LHCN-M2 (cell line): ENCODE measurements at regions not wholly inside any gene's neighbourhood (a gene's known extent, or its start where the extent isn't known, plus 50 kb on each side); places are given as distances from the start of the nearest gene placed in this dataset.
"Not testable (repeated sequence)": the region's sequence is repeated elsewhere in the genome, so short reads cannot be mapped to it uniquely, and the experiment has no call there.

Source experiments
- DNase-seq: peaks from one replicate; pipeline ENCODE4 v3.0.0-alpha.2; 2012; ENCODE audit warnings: low read depth

DNA sequence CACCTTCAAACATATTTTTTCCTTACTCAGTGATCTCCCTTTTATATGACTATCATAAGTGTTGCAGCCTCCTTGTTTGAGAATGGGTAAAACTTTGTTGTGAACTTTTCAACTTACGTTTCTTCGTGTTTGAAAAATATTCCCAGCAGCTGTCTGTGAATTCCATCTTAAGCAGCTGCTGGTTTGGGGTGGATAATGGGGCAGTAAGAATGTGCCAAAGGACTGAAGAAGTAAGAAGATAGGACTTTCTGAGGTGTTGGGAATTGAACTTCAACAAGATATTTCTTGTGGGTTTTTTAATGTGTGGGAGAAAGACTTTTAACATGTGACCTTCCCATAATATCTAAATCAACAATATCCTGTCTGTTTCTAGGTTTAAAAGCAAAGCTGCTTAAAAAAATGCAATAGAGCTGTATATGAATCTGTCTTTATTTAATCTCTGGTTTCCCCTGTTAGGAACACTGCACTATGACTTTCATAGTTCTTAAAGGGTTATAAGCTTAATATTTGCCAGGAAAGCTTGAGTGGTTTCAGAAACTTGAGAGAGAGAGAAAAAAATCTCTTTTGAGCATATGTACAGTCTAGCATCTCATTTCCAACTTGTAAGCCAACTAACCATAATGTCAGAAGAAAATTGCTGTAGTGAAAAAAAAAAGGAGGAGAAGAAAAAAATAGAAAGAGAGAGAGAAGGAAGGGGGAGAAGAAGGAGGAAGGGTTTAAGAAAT lies 1659.2 kb upstream of the FLRT2 start:
- peak; percentile 84 for DNase-seq

DNA sequence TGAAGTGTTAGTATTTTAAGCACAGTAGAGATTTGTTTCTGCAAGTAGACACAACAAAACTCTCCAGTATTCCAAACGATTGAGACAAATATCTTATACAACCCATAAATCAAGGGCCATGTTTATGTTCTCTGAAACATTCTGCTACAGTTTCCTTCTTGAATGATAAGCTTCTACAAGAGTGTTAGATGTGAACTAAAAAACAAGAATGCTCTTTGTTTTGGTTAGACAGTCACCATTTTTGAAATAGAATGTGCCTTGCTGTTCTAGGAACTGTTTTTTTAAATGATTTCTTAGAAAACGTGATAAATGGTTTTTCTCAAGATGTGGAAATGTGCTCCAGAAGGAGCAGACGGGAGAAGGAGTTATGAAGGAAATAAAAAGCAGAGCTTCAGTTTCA lies 1656.3 kb upstream of the FLRT2 start:
- no peak for DNase-seq

DNA sequence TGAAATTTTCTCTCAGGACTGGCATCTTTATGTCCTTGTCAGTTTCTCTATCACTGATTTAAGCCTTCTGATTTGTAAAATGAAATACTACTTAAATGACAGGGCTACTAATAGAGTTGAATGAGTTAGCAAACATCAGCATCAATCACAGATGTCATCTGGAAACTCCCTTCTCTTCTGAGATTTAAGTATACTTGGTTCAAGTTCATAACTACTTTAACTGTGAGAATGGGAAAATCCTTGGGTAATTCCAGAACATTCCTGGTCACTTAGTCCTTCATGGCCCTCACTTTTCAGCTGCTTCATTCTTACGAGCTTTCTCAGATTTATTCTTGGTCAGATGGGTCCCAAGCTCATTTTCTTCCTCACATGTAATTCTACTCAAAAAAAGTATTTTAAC lies 1655.3 kb upstream of the FLRT2 start:
- peak; percentile 78 for DNase-seq

DNA sequence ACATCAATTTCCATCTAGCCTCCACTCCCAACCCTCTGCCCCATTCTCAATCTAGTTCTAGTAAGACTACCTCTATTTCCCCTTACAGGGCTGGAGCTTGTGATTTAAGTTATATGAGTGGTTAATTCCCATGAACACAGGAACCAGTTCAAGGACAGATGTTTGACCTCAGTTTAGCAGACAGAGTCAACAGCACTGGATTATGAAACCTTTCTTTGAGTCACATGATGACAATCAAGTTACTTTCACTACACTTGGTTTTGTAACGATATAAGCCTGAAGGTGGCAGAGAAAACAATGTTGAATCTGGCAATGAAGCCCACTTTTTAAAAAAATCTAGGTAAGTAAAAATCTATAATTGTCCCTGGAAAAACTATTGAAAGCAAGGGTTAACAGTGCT lies 1646.2 kb upstream of the FLRT2 start:
- no peak for DNase-seq

DNA sequence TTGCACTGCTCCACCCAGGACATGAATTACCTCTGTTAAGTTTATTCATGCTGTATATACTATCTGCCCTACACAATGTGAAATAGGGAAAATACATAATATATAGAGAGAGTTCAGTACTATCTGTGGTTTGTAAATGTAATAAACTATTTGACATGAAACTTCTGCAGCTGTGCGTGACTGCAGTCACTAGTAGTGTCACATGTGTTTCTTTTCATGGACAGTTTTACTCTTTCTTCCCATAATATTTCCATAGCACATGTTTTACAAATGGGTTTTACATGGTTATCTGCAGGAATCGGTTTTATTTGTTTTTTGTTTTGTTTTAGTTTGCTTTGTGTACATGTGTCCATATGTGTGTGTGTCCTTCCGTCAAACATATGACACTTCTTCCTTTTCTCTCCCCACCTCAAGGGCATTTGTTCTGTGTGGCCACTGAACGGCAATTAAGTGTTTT lies 1644.1 kb upstream of the FLRT2 start:
- DNase-seq = no peak

DNA sequence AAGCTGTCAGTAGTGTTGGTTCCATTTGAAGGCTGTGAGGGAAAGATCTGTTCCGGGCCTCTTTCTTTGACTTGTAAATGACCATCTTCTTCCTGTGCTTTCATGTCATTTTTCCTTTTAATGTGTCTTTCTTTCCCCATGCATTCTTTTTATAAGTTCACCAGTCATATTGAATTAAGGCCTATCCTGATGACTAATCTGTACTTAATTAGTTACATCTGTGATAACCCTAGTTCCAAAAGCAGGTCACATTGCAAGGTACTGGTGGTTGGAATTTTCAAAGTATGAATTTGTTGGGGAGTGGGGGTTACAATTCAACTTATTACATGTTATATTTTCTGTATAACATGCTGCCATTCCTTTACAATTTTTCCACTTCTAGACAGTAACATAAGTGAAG lies 1642.1 kb upstream of the FLRT2 start:
- no peak for DNase-seq

DNA sequence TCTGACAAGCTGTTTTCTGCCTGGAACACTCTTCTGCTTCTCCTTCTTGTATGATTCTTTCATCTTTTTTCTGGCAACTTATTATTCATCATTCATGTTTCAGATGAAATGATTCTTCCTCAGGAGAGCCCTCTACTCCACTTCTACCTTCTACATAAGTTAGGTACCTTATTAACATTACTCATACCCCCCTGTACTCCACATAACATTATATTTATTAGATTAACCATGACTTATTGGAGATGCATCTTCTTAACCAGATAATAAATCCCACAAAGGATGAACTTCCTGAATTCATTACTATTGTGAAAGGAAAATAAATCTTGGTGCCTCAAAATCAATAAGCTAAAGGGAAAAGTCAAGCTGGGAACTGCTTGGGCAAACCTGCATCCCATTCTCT lies 1636.5 kb upstream of the FLRT2 start:
- no peak for DNase-seq

DNA sequence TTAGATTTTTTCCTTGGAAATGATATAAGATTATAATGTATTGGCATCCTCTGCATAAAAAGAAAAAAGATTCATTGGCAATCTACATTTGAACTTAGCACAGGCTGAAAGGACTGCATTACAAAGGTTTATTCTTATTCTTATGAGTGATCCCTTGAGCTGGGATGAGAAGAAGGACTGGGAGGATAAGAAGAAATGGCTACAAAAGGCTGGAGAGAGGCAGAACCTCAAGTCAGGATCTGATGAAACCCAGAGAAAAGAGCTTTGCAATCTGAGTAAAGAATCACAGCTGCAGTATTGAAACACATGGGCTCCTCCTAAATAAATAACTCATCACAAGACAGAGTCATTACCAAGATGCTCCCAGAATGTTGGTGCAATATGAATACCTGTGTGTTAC lies 1635.4 kb upstream of the FLRT2 start:
- no peak for DNase-seq

DNA sequence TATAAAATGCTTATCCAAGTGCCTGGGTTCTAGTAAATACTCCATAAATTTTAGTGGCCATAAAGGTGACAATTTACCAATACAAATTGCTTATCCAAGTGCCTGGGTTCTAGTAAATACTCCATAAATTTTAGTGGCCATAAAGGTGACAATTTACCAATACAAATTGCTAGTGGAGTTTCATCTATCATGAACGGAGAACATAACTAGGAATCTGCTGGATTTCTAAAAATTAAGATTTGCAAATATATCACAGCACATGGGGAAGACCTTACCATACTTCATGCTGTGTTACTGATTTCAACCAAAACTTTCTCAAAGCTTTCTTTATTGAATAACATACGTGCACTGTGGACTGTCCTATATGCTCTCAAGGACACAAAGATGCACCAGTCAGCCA lies 1631.4 kb upstream of the FLRT2 start:
- not testable (repeated sequence) for DNase-seq

DNA sequence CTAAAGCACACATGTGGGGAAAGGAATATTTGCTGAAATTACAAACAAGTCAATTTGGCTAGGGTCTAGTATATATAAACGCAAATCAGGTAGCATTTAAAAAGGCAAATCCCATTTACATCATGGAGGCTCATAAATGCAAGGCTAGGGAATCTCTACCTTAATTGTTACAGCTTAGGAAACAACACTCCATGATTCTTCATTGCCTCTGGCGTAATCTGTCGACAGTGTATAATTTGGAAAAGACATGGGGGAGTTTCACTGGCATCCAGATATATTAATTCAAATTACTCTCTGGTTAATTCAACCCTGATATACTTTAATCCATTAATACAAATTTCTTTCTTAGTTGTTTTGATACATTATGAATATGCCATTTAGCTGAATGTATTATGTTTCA lies 1630.2 kb upstream of the FLRT2 start:
- DNase-seq = no peak

DNA sequence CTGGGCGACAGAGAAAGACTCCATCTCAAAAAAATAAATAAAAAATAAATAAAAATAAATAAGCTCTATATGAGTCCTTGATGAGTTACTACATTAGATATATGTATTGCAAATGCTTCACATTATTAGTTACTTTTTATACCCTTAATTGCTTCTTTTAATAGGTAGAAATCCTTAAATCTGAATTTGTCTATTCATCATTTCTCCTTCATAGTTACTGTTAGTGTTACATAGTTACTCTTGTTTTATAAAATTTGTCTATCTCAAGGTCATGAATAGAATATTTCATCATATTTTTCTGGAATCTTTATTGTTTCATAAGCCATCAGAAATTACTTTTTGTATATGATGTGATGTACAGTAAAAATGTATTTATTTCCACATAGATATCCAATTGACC lies 1624.8 kb upstream of the FLRT2 start:
- DNase-seq = no peak

DNA sequence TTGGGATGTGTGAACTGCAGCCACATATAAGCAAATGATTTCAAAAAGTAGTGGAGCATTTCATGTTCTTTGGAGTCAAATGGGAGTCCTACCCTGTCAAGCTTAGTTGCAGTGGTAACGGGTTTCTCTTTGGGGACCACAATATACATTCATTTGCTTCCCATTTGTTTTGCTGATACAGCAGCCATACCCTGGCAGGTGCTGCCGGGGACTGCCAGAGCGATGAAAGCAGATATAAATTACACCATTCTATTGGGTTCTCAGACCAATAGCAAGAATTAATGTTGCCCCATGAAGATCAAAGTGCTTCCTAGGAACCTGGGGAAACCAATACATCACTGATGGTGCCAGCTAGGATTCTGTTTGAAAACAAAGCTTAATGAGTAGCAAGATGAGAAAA lies 1621.5 kb upstream of the FLRT2 start:
- DNase-seq = no peak

DNA sequence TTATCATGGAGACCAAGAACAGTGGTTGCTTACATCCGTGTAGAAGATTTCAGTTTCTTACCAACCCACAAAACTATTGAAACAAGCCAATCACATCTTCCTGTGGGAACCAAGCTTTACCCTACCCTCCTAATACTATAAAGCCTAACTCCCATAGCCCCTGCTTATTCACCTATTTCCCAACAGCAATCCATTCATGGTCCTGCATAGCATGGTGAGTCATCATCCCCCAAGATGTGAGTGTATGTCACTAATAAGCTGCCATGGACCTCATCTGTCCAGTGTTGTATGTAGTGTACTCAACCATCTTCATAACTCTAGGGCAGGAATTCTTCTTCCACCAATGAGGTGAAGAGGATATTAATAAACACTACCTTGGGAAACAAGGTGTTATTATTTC lies 1620.4 kb upstream of the FLRT2 start:
- DNase-seq = peak; percentile 11

DNA sequence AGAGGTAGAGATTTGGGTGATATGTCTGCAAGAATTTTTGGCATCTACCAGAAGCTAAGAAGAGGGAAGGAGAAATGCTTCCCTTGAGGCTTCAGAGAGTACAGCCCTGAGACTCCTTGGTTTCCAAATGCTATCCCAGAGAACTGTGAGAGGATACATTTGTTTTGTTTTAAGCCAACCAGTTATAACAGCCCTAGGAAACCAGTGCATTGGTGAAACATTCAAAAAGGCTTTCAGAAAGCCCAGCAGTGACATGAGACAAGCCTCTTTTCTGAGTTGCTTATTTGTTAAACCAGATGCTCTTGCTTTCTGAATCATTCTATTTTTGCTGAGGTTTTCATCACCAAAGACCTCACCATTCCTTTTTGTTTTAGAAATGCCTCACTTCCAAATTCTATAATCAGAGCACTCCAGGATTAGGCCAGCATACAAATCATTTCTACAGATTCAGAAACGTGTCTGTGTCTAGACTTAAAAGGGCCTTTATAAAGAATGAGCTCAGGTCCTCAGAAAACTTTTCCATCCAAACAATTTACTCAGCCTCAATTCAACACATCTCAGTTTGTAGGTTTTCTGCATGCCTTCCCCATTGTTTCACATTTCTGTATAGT lies 1617.8 kb upstream of the FLRT2 start:
- no peak for DNase-seq

DNA sequence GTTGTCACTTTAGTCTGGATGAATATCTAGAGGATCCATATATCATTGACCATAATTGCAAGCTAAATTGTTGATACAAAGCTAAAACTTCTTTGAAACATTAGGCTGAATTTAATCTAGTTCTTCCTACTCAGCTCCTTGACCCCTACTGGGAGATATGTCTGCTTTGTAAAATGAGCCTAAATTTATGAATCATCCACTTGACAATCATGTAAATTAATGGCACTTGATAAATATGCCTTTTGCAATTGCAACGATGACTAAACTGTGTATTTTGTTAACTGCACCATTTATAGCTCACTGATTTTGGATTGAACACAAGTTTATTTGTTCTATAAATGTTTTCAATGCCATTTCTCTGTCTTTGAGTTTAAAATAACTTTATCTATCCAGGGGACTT lies 1616.5 kb upstream of the FLRT2 start:
- DNase-seq = no peak

DNA sequence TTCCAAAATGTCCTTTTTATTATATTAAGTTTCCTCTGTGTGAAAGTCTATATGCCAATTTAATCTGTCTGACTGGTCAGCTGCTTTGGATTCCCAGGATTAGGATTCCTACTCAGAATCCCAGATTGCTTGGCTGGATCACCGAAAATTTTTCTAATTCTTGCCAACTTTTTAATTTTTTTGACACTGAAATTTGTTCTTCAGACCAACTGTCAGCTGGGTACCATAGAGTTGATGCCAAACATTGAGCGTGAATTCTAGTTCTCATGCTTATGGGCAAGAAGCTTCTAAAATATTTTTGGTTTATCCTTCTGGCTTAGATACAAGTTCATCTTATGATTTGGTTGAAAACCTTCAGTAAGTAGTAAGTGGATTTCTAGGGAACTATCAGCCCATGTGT lies 1611.4 kb upstream of the FLRT2 start:
- no peak for DNase-seq

DNA sequence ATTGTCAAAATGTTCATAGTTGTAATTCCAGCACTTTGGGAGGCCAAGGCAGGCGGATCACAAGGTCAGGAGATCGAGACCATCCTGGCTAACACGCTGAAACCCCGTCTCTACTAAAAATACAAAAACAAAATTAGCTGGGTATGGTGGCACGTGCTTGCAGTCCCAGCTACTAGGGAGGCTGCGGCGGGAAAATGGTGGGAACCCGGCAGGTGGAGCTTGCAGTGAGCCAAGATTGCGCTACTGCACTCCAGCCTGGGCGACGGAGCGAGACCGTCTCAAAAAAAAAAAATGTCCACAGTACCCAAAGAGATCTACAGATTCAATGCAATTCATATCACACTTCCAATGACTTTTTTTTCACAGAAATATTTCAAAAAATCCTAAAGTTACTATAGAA lies 1610.3 kb upstream of the FLRT2 start:
- DNase-seq = not testable (repeated sequence)

DNA sequence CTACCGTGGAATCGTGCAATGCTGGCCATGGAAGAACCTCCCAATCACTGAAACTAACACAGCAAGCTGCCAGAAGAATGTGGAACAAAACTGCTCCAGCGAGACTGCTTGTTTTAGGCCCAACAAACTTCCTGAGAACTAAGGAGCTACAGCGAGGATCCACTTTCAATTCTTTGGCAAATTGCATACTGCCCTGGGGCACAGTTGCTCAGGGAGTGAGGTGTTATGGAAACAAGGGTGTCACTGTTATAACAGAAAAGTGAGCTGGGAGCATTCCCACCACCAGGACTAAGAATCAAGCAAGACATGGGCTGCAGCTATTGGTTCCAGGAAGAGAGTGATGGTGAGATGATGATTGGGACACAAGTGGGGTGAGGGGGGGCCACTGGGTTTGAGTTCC lies 1606.1 kb upstream of the FLRT2 start:
- DNase-seq = no peak

DNA sequence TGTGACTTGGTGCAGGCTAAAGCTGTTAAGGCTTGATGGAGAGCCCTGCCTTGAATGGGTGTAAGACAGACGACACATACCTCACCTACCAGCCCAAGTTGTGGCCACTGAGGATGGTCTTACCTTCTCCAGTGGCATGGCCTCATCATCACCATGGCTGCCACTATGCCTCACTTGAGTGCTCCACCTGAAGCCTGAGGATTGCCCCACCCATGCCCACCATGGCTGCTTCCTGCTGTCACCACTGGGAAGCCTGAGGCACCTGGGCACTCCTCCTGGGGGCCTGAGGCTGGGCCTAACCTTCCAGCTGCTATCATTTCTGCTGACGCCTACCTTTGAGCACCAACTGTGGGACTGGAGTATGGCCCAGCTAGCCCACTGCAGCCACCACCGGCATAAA lies 1605.7 kb upstream of the FLRT2 start:
- DNase-seq = no peak

DNA sequence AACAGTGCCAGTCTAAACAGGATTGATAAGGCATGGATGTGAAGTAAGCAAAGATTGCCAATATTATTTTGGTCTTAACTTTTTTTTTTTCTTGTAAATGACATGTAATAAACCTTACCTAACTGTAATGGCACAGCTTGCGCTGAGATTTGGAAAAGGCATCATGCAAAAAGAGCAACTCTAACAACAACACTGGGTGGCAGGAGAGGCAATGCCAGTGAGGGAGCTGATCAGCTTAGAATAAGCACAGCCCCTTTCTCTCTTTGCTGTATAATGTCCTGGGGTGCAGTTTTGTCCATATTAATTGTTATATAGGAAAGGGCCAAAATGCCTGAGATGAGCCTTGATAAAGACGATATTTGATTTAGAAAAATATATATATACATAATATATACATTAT lies 1589.7 kb upstream of the FLRT2 start:
- DNase-seq = peak; percentile 3

DNA sequence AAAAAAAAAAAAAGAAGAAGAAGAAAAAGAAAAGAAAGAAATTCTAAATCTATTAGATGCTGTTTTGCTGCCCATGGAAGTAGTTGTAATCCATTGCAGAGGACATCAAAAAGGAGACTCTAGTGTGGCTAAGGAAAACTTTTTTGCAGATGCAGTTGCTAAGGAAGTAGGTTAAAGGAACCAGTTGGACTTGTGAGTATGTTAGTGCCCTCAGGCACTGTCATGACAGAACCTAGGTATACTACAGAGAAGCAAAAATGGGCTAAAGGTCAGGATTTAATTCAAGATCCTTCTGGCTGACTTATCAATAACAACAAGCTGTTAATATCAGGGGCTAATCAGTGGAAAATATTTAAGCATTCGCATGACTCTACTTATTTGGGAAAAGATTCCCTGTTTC lies 1571.6 kb upstream of the FLRT2 start:
- DNase-seq = no peak

DNA sequence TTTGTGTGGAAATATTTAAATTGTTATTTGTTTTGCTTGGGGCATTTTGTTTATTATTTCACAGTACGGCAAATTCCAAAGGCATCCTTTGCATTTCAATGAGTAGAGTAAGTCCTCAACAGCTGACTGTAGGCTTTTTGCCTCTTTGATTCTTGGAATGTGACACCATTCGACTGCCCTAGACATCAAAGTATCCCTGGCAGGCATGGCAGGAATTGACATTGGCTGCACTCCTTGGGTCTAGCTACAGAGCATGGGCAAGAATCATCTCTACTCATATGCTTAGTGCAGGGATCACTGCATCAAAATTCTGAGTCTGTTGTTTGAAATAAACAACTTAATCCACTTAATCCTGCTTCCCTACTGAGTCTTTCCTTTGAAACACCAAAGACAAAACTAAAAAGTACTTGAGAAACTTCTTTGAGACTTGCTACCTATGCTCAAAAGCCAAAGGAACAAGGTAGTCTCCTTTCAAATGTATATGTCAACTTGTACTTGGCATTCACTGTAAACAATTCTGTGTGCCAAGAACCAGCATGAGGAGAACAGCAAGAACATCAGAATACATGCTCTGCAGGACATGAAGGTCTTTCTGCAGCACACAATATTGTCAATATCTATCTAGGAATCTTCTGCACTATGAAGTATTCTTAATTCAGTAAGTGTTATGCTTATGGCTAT lies 1569.0 kb upstream of the FLRT2 start:
- DNase-seq = no peak

DNA sequence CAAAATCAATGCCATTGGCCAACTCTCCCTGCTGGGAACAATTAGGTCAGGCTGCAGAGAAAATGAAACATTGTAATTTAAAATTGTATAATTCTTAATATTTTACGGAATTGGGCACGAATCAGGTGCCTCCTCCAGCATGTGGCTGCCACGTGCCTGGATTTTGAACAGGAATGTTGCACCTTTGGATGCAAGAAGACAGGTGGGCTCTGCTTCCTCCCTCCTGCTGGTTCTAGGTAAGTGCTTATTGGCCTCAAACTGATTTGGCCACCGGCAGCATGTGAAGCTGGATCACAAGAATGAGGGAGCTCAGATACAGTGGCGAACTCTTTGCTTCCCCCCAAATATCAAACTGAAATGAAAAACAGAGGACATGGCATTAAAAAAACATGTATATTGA lies 1559.9 kb upstream of the FLRT2 start:
- DNase-seq = no peak
